ENCODE measurements at regions not wholly inside any gene's neighbourhood (a gene's known extent, or its start where the extent isn't known, plus 50 kb on each side); places are given as distances from the start of the nearest gene placed in this dataset.

DNA sequence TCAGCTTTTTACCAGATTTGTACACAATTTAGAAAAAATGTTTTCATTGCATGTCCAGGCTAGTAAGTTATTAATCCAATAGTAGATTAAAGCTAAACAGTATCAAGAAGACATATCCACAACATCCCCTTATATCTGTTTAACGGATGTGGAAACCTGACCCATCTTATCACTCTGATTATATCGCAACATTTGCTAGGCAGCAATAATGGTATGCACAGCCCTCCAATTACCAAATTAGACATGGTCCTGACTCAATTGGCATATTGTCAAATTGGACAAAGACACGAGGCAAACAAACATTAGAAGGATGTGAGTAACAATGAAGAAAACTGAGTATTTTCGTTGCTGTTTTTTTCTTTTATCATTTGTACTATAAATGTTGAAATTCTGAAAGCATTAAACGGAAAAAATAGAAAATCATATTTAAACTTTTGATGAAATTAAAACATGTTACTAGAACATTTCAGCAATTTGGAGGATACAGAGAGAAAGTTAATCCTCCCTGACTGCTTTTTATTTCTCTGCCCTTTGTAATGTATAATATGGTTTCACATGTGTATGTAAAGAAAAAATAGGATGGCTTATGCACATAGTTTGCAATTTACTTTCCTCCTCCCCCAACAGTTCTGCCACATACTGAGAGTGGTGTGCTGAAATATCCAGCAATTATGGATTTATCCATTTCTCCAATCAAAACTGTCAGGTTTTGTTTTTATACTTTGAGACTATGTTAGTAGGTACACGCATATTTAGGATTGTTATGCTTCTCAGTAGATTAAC, 633.7 kb downstream of the ZIC1 start:
- TF ChIP-seq POLR2AphosphoS5 (IDR thresholded peaks at IDR 0.05; ENCODE audit: low read depth) (no peak), CTCF (conservative IDR thresholded peaks at IDR 0.05; ENCODE audit: low read depth in 2 of 2) (no peak), EZH2phosphoT487 (IDR thresholded peaks at IDR 0.05; ENCODE audit: unreplicated experiment) (no peak), CREB1 (CRISPR knock-in tag; IDR thresholded peaks at IDR 0.05; ENCODE audit: low read depth) (no peak), EZH2 (IDR thresholded peaks at IDR 0.05; ENCODE audit: low read depth, unreplicated experiment) (no peak)
- TF ChIP-seq, protein P1, sequence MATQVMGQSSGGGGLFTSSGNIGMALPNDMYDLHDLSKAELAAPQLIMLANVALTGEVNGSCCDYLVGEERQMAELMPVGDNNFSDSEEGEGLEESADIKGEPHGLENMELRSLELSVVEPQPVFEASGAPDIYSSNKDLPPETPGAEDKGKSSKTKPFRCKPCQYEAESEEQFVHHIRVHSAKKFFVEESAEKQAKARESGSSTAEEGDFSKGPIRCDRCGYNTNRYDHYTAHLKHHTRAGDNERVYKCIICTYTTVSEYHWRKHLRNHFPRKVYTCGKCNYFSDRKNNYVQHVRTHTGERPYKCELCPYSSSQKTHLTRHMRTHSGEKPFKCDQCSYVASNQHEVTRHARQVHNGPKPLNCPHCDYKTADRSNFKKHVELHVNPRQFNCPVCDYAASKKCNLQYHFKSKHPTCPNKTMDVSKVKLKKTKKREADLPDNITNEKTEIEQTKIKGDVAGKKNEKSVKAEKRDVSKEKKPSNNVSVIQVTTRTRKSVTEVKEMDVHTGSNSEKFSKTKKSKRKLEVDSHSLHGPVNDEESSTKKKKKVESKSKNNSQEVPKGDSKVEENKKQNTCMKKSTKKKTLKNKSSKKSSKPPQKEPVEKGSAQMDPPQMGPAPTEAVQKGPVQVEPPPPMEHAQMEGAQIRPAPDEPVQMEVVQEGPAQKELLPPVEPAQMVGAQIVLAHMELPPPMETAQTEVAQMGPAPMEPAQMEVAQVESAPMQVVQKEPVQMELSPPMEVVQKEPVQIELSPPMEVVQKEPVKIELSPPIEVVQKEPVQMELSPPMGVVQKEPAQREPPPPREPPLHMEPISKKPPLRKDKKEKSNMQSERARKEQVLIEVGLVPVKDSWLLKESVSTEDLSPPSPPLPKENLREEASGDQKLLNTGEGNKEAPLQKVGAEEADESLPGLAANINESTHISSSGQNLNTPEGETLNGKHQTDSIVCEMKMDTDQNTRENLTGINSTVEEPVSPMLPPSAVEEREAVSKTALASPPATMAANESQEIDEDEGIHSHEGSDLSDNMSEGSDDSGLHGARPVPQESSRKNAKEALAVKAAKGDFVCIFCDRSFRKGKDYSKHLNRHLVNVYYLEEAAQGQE (IDR thresholded peaks at IDR 0.05; ENCODE audit: unreplicated experiment), result no peak
- TF ChIP-seq, protein P2, sequence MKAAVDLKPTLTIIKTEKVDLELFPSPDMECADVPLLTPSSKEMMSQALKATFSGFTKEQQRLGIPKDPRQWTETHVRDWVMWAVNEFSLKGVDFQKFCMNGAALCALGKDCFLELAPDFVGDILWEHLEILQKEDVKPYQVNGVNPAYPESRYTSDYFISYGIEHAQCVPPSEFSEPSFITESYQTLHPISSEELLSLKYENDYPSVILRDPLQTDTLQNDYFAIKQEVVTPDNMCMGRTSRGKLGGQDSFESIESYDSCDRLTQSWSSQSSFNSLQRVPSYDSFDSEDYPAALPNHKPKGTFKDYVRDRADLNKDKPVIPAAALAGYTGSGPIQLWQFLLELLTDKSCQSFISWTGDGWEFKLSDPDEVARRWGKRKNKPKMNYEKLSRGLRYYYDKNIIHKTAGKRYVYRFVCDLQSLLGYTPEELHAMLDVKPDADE (IDR thresholded peaks at IDR 0.05), result no peak

All from GM23338 (cell line).